Effector memory CD8-positive, alpha-beta T cell (primary cell): ENCODE measurements at regions not wholly inside any gene's neighbourhood (a gene's known extent, or its start where the extent isn't known, plus 50 kb on each side); places are given as distances from the start of the nearest gene placed in this dataset.
"Not testable (repeated sequence)": the region's sequence is repeated elsewhere in the genome, so short reads cannot be mapped to it uniquely, and the experiment has no call there.

Experiments
- ATAC-seq: fragments of 150-1000 bp; cut with Tn5 transposase; replicated peaks from 2 replicates; pipeline ENCODE4 v1.10.0; 2021; ENCODE audit warnings: mild to moderate bottlenecking, moderate library complexity
- DNase-seq, 3 experiments: peaks; one replicate each; pipeline ENCODE4 v3.0.0; 2021
- H3K27ac Mint-ChIP-seq, 2 donors: one replicate each; pipeline ENCODE4 v1.8.0; 2022; ENCODE audit warnings: mild to moderate bottlenecking in 2 of 2, mixed read lengths in 2 of 2, moderate library complexity in 2 of 2
- H3K27me3 Mint-ChIP-seq, 2 donors: one replicate each; pipeline ENCODE4 v1.8.0; 2022; ENCODE audit warnings: mixed read lengths in 2 of 2
- H3K36me3 Mint-ChIP-seq: one replicate; pipeline ENCODE4 v1.8.0; 2022; ENCODE audit warnings: mild to moderate bottlenecking, moderate library complexity, mixed read lengths; ENCODE audit not compliant: insufficient read depth
- H3K4me1 Mint-ChIP-seq, 2 donors: one replicate each; pipeline ENCODE4 v1.8.0; 2022; ENCODE audit warnings: low read depth in 2 of 2, mixed read lengths in 2 of 2
- H3K4me3 Mint-ChIP-seq, 2 donors: one replicate each; pipeline ENCODE4 v1.8.0; 2022; ENCODE audit warnings: mild to moderate bottlenecking in 2 of 2, mixed read lengths in 2 of 2, moderate library complexity in 2 of 2
- H3K9me3 Mint-ChIP-seq, 2 donors: one replicate each; pipeline ENCODE4 v1.8.0; 2022; ENCODE audit warnings: mixed read lengths in 2 of 2

DNA sequence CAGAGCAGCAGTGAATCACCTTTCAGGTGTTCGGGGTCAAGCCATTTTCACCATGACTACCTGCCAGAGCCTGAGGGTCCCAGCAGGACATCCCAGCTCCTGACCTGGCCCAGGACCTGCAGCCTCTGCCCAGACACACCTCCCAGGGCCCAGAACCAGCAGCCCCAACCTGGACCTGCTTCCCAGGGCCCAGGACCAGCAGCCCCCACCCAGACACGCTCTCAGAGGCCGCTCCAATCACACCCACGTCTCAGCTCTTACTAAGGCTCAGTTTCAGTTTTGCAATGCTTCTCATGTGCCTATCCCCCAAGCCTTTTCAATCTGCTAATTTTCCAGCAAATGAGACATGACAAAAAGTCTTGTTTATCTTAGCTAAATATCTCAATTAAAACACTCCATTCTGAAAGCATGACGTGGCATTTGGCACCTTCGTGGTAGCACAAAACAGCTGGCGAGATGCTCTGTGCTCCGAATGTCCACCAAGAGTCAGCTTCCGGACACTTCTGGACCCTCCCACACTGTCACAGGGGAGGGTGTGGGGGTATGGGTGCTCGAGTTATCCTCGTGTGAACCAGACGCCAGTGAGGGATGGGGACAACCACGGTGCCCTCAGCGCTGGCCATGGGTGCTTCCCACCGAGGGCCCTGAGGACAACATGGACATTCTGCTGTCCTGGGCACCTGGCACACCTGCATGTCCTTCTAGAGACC is 253.2 kb downstream of the DLL1 start:
- DNase-seq (no peak), ATAC-seq (no peak)
- Mint-ChIP-seq H3K27me3 (peaks cover 29 to 41% of the 10 kb centered on the region in 2 donors), H3K27ac (no peak overlapping the region), H3K4me3 (no peak overlapping the region), H3K36me3 (no peaks in the 10 kb centered on the region), H3K4me1 (peaks cover 0 to 2% of the 10 kb centered on the region in 2 donors), H3K9me3 (peaks cover 11% of the 10 kb centered on the region in 2 donors)

DNA sequence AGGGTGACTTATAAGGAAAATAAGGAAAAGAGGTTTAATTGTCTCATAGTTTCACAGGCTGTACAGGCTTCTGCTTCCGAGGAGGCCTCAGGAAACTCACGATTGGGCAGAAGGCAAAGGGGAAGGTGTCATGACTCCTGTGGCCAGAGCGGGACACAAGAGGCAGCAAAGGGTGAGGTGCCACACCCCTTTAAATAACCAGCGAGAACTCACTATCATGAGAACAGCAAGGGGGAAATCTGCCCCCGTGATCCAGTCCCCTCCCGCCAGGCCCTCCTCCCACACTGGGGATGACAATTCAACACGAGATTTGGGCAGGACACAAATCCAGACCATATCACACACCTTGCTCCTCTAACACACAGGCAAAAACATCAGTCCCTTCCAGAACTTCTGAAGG is 254.0 kb downstream of the DLL1 start:
- peaks cover 0 to 2% of the 10 kb centered on the region in 2 donors for H3K4me1 Mint-ChIP-seq
- H3K27me3 Mint-ChIP-seq = peaks cover 29 to 37% of the 10 kb centered on the region in 2 donors
- H3K9me3 Mint-ChIP-seq = peaks cover 11% of the 10 kb centered on the region in 2 donors
- H3K4me3 Mint-ChIP-seq = no peak overlapping the region
- ATAC-seq = no peak
- DNase-seq = no peak
- no peaks in the 10 kb centered on the region for H3K36me3 Mint-ChIP-seq
- no peak overlapping the region for H3K27ac Mint-ChIP-seq

DNA sequence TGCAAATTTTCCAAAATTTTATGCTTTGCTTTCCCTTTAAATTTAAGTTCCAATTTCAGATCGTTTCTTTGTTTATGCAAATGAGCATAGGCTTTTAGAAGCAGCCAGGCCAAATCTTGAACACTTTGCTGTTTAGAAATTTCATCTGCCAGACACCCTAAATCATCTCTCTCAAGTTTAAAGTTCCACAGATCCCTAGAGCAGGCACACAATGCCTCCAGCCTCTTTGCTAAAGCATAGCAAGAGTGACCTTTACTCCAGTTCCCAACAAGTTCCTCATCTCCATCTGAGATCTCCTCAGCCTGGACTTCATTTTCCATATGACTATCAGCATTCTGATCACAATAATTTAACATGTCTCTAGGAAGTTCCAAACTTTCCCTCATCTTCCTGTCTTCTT is 254.5 kb downstream of the DLL1 start:
- peaks cover 11% of the 10 kb centered on the region in 2 donors for H3K9me3 Mint-ChIP-seq
- not testable (repeated sequence) for ATAC-seq, H3K27ac Mint-ChIP-seq, H3K4me1 Mint-ChIP-seq, H3K4me3 Mint-ChIP-seq, H3K36me3 Mint-ChIP-seq, DNase-seq
- peaks cover 29 to 31% of the 10 kb centered on the region in 2 donors for H3K27me3 Mint-ChIP-seq

DNA sequence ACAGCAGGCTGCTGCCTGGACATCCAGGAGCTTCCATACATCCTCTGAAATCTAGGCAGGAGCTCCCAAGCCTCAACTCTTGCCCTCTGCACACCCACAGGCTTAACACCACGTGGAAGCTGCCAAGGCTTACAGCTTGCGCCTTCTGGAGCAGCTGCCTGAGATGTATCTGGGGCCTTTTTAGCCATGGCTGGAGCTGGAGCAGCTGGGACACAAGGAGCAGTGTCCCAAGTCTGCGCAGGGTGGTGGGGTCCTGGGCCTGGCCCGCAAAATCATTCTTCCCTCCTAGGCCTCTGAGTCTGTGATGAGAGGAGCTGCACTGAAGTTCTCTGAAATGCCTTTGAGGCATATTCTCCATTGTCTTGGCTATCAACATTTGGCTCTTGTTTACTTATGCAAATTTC is 255.0 kb downstream of the DLL1 start:
- DNase-seq = no peak
- Mint-ChIP-seq H3K4me1 (peaks cover 0 to 2% of the 10 kb centered on the region in 2 donors), H3K4me3 (no peak overlapping the region), H3K9me3 (peaks cover 11% of the 10 kb centered on the region in 2 donors), H3K27ac (no peak overlapping the region), H3K36me3 (no peaks in the 10 kb centered on the region), H3K27me3 (peaks cover 26 to 27% of the 10 kb centered on the region in 2 donors)
- ATAC-seq = no peak

DNA sequence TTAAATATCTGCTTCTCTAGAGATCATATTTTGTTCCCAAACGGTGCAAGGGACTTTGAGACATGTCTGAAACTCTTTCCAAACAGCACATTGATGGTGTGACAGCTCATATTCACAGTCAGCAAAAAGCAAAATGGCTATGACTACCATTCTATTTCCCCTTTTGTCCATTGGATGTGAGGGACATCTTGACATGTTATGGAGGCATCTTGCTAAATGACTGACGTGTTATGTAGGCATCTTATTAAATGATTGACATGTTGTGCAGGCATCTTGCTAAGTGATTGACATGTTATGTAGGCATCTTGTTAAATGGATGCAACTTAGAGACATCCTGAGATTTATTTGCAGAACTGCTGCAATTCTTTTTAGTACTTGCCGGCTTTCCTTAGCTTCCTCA is 255.8 kb downstream of the DLL1 start:
- H3K4me3 Mint-ChIP-seq = no peak overlapping the region
- no peak for DNase-seq
- ATAC-seq = no peak
- peaks cover 11% of the 10 kb centered on the region in 2 donors for H3K9me3 Mint-ChIP-seq
- H3K36me3 Mint-ChIP-seq = no peaks in the 10 kb centered on the region
- H3K4me1 Mint-ChIP-seq = peaks cover 0 to 2% of the 10 kb centered on the region in 2 donors
- H3K27me3 Mint-ChIP-seq = peaks cover 17 to 21% of the 10 kb centered on the region in 2 donors
- no peak overlapping the region for H3K27ac Mint-ChIP-seq

DNA sequence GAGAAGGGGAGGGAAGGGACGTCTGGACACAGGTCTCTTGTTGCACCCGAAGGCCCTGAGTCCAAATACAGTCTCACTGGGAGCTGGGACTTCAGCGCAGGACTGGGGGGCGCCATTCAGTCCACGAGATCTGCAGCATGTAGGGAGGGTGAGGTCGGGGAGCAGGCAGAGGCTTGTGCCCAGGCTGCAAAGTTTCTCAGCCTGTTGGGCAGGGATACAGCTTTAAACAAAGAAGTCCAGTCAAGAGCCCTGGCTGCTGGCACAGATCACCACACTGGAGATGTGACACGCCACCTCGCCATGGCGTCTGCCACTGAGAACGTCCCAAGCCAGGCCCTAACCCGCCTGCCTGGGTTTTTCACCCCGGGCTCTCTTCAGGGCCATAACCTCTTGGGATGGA is 256.6 kb downstream of the DLL1 start:
- no peak overlapping the region for H3K27ac Mint-ChIP-seq
- DNase-seq (no peak), ATAC-seq (no peak)
- no peak overlapping the region for H3K4me3 Mint-ChIP-seq
- H3K4me1 Mint-ChIP-seq = peaks cover 0 to 2% of the 10 kb centered on the region in 2 donors
- H3K9me3 Mint-ChIP-seq = peaks cover 11% of the 10 kb centered on the region in 2 donors
- peaks cover 11 to 14% of the 10 kb centered on the region in 2 donors for H3K27me3 Mint-ChIP-seq
- no peaks in the 10 kb centered on the region for H3K36me3 Mint-ChIP-seq

DNA sequence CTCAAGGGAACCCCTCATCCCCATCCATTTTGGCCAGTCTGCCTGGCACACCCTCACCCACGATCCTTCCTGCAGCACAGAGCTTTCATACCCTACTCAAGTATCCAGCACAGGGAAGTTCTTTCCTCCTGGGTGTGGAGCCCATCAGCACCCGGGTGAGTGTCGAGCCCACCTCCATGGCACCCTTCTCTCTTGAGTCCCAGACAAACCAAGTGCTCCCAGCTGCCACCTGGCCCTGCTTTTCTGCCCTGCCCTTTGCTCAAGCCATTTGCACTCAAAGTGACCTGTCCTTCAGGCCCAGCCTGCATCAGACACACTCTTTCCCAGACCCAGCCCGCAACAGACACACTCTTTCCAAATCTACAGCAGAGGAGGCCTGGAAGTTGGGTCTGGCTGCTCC is 257.2 kb downstream of the DLL1 start:
- no peak overlapping the region for H3K27ac Mint-ChIP-seq
- peaks cover 0 to 2% of the 10 kb centered on the region in 2 donors for H3K4me1 Mint-ChIP-seq
- DNase-seq (no peak), ATAC-seq (no peak)
- no peak overlapping the region for H3K4me3 Mint-ChIP-seq
- no peaks in the 10 kb centered on the region for H3K36me3 Mint-ChIP-seq
- H3K27me3 Mint-ChIP-seq = peaks cover 11 to 13% of the 10 kb centered on the region in 2 donors
- peaks cover 11% of the 10 kb centered on the region in 2 donors for H3K9me3 Mint-ChIP-seq

DNA sequence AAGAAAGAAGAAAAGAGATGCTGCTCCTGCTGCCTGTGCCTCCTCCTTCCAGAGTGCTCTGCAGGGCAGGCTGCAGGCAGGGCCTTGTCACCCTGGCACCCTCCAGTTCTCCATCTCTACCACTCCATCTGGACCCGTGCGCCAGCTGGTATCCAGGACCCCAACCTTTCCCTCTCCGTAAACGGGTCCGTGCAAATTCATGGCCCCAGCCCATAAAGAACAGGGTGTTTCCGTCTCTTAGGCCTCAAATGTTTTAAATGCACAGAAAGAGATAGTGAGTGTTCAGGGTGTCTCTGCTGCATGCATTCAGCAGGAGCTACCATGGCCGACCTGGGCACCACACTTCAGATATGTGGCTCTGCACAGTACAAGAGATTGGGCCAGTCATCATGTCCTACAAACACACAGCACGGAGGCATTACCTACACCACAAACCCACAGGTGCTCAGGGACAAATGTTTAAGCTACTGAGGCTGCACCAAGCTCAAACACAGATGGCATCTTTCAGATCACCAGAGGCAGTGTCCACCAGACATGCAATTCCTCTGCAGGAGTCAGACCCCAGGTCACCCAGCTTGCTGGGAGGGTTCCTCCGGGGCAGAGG is 258.1 kb downstream of the DLL1 start:
- ATAC-seq = no peak
- no peaks in the 10 kb centered on the region for H3K36me3 Mint-ChIP-seq

DNA sequence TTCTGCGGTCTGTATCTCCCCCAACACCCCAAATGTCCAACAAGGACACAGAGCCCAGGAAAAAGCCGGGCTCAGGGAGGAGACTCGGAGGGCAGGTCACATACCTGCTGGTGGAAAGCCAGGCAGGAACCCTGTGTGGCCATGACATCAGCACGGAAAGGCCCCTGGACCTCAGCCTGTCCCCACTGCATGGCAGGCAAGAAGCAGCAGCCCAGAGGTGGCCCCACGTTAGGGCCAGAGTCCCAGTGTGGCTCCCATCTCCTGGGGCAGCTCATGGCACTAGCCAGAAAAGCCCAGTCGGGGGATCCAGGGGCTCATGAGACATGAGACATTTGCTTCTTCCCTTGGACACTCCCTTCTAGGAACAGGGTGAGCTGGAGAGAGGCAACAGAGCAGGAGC is 258.7 kb downstream of the DLL1 start:
- Mint-ChIP-seq H3K27ac (no peak overlapping the region), H3K9me3 (peaks cover 11 to 18% of the 10 kb centered on the region in 2 donors), H3K36me3 (no peaks in the 10 kb centered on the region), H3K4me1 (peaks cover 0 to 6% of the 10 kb centered on the region in 2 donors), H3K27me3 (peaks cover 11 to 13% of the 10 kb centered on the region in 2 donors), H3K4me3 (no peak overlapping the region)
- ATAC-seq (no peak), DNase-seq (no peak)

More for the DNA sequence above, 258.1 kb downstream of the DLL1 start:
- H3K9me3 Mint-ChIP-seq = peaks cover 11 to 17% of the 10 kb centered on the region in 2 donors
- H3K27me3 Mint-ChIP-seq = peaks cover 11 to 13% of the 10 kb centered on the region in 2 donors
- peaks cover 2% of the 10 kb centered on the region in 2 donors for H3K4me1 Mint-ChIP-seq
- H3K4me3 Mint-ChIP-seq = no peak overlapping the region
- H3K27ac Mint-ChIP-seq = no peak overlapping the region
- DNase-seq = no peak

DNA sequence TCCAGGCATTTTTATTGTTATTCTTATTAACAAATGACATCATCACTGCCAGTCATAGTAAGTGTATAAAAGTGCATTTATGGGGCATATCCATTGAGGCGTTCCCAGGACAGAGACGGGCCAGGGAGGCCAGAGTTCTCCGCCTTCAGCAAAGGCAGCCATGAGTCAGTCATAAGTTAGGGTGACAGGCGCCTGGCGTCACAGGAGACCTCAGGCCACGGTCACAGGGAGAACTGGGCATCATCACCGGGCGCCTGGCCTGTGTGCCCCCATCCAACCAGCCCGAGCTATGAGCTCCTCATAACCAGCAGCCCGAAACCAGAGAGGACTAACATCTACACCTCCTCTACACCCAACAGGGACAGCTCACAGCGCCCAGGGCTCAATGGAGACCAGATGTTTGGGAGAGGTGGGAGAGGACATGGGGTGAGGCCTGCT is 259.2 kb downstream of the DLL1 start:
- H3K4me1 Mint-ChIP-seq = peaks cover 0 to 6% of the 10 kb centered on the region in 2 donors
- no peak overlapping the region for H3K4me3 Mint-ChIP-seq
- no peaks in the 10 kb centered on the region for H3K36me3 Mint-ChIP-seq
- peaks cover 11 to 16% of the 10 kb centered on the region in 2 donors for H3K9me3 Mint-ChIP-seq
- peaks cover 11 to 13% of the 10 kb centered on the region in 2 donors for H3K27me3 Mint-ChIP-seq
- DNase-seq (no peak), ATAC-seq (no peak)
- H3K27ac Mint-ChIP-seq = no peak overlapping the region

DNA sequence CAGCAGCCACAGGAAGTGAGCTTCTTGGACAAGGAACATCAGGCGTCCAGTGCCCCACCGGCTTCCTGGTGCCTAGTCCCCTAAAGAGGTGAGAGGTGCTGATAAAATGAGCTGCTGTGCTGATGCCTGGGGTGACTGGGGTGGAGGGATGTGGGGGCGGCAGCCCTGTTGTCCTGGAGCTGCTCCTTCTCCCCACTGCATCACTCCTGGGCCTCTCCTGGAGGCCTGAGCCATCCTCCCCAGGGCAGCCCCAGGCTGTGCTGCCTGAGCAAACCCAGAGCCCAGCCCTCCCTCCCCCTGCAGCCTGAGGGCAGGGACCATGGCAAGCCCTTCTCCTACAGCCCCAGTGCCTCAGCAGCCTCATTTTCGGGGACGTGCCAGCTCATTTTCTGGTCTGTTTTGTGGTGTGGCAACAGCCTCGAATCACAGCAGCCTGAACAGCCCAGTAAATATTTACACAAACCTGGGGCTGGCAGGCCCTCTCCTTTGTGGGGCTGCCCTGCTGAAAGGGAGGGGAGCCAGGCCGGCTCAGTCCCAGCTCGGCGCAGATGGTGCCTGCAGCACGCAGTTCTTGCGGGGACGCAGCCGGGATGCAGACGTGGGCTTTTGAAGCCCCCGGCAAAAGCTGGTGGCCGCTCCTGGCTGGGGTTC is 259.9 kb downstream of the DLL1 start:
- ATAC-seq = no peak
- H3K4me3 Mint-ChIP-seq = no peak overlapping the region
- peaks cover 0 to 6% of the 10 kb centered on the region in 2 donors for H3K4me1 Mint-ChIP-seq
- no peak overlapping the region for H3K27ac Mint-ChIP-seq
- no peaks in the 10 kb centered on the region for H3K36me3 Mint-ChIP-seq
- DNase-seq = no peak
- peaks cover 11 to 13% of the 10 kb centered on the region in 2 donors for H3K27me3 Mint-ChIP-seq
- H3K9me3 Mint-ChIP-seq = peaks cover 9 to 11% of the 10 kb centered on the region in 2 donors

DNA sequence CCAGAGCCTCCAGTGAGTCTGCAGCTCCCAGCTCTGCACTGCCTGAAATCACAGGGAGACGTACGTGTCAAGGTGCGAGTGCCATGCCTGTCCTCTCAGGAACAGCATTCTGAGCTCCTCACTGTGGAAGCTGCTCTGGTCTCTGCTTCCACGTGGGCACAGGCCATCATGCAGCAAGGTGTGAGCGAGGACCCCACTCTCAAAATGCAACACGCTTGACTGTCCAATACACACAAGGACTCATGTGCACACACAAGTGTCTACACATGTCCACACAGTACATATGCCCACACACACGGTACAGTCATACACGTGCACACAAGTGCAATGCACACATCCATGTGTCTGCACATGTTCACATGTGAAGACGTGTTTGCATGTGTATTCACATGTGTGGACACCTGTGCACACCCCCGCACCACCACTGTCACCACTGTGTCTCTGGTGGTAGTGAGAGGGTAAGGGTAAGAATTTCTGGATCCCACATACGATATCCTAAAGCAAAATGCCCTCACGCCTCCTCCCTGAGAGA is 260.5 kb downstream of the DLL1 start:
- H3K4me3 Mint-ChIP-seq = no peak overlapping the region

DNA sequence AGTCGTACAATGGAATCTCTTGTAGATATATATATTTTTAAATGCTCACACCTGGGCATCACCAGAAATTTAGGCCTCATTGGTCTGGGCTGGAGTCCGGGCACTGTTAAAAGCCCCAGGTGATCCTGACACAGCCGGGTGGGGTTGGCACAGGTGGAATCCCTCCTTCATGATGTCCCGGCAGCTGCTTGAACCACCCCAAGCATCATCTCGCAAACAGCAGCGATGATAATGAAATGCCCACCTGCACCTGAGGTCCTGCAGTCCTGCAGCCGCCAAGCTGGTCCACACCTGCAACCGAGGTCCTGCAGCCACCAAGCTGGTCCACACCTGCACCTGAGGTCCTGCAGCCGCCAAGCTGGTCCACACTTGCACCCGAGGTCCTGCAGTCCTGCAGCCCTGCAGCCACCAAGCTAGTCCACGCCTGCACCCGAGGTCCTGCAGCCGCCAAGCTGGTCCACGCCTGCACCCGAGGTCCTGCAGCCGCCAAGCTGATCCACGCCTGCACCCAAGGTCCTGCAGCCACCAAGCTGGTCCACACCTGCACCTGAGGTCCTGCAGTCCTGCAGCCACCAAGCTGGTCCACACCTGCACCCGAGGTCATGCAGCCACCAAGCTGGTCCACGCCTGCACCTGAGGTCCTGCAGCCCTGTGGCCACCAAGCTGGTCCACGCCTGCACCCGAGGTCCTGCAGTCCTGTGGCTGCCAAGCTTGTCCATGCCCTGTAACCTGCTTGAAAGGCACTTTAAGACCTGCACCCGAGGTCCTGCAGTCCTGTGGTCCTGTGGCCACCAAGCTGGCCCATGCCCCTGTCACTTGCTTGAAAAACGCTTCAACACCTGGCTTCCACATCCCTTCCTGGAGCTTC is 261.2 kb downstream of the DLL1 start:
- no peak for DNase-seq
- peaks cover 0 to 6% of the 10 kb centered on the region in 2 donors for H3K4me1 Mint-ChIP-seq
- ATAC-seq = no peak
- peaks cover 9 to 11% of the 10 kb centered on the region in 2 donors for H3K9me3 Mint-ChIP-seq
- peaks cover 11 to 13% of the 10 kb centered on the region in 2 donors for H3K27me3 Mint-ChIP-seq
- no peak overlapping the region for H3K4me3 Mint-ChIP-seq
- no peak overlapping the region for H3K27ac Mint-ChIP-seq
- H3K36me3 Mint-ChIP-seq = no peaks in the 10 kb centered on the region

More for the DNA sequence above, 260.5 kb downstream of the DLL1 start:
- no peak for ATAC-seq
- Mint-ChIP-seq H3K27ac (no peak overlapping the region), H3K9me3 (peaks cover 9 to 11% of the 10 kb centered on the region in 2 donors), H3K36me3 (no peaks in the 10 kb centered on the region), H3K27me3 (peaks cover 11 to 13% of the 10 kb centered on the region in 2 donors), H3K4me1 (peaks cover 0 to 6% of the 10 kb centered on the region in 2 donors)
- no peak for DNase-seq
